HepG2 (cell line): ENCODE measurements at regions not wholly inside any gene's neighbourhood (a gene's known extent, or its start where the extent isn't known, plus 50 kb on each side); places are given as distances from the start of the nearest gene placed in this dataset.

Experiments used
- DMTF1 ChIP-seq: sonication (generic); formaldehyde crosslinking; IDR thresholded peaks from 2 replicates; pipeline ENCODE4 v1.4.0; 2020; ENCODE audit warnings: mild to moderate bottlenecking, missing genetic modification reagents
- EEA1 ChIP-seq: sonication (generic); formaldehyde crosslinking; IDR thresholded peaks from 2 replicates; pipeline ENCODE4 v1.5.1; 2020; ENCODE audit warnings: mild to moderate bottlenecking, missing genetic modification reagents, borderline replicate concordance
- HINFP ChIP-seq: sonication (generic); formaldehyde crosslinking; IDR thresholded peaks from 2 replicates; pipeline ENCODE4 v1.4.0; 2020; ENCODE audit warnings: low read depth, mild to moderate bottlenecking, missing genetic modification reagents
- MIXL1 ChIP-seq: IDR thresholded peaks from 2 replicates; pipeline ENCODE4 v1.6.1; 2016
- MXD4 ChIP-seq: IDR thresholded peaks from 2 replicates; pipeline ENCODE4 v1.6.1; 2016; ENCODE audit warnings: mild to moderate bottlenecking, missing biosample characterization, missing genetic modification reagents
- PHF20 ChIP-seq: sonication (generic); formaldehyde crosslinking; IDR thresholded peaks from 2 replicates; pipeline ENCODE4 v1.5.0; 2020; ENCODE audit warnings: mild to moderate bottlenecking, missing genetic modification reagents
- REST ChIP-seq, 2 experiments: IDR thresholded peaks; 2 replicates each; pipeline ENCODE4 v1.6.1; 2011 to 2012; ENCODE audit warnings: low read length in 2 of 2, borderline replicate concordance in 1 of 2, low read depth in 1 of 2, mild to moderate bottlenecking in 1 of 2, moderate library complexity in 1 of 2
- RNF219 ChIP-seq: sonication (generic); formaldehyde crosslinking; IDR thresholded peaks from 2 replicates; pipeline ENCODE4 v1.5.0; 2020; ENCODE audit warnings: mild to moderate bottlenecking, missing genetic modification reagents
- SOX6 ChIP-seq, 2 experiments: fragments of 450-650 bp in 1 of 2; sonication (generic) in 1 of 2; formaldehyde crosslinking in 1 of 2; IDR thresholded peaks; 2 replicates each; pipeline versions ENCODE4 v1.4.0 to v1.6.1; 2017 to 2020; ENCODE audit warnings: antibody characterized with exemption in 1 of 2, mild to moderate bottlenecking in 1 of 2, missing genetic modification reagents in 1 of 2
- ZBTB25 ChIP-seq: IDR thresholded peaks from 2 replicates; pipeline ENCODE4 v1.6.1; 2018; ENCODE audit warnings: missing genetic modification reagents
- ZBTB4 ChIP-seq: sonication (generic); formaldehyde crosslinking; IDR thresholded peaks from 2 replicates; pipeline ENCODE4 v1.4.0; 2020; ENCODE audit warnings: missing genetic modification reagents, mild to moderate bottlenecking, borderline replicate concordance
- ZBTB7B ChIP-seq: sonication (generic); formaldehyde crosslinking; IDR thresholded peaks from 2 replicates; pipeline ENCODE4 v1.4.0; 2020; ENCODE audit warnings: missing genetic modification reagents
- ZNF138 ChIP-seq: sonication (generic); formaldehyde crosslinking; IDR thresholded peaks from 2 replicates; pipeline ENCODE4 v1.5.0; 2020; ENCODE audit warnings: mild to moderate bottlenecking, low read depth, missing genetic modification reagents
- ZNF431 ChIP-seq: sonication (generic); formaldehyde crosslinking; IDR thresholded peaks from 2 replicates; pipeline ENCODE4 v1.9.0; 2022; ENCODE audit warnings: missing genetic modification reagents, low read depth, mild to moderate bottlenecking, borderline replicate concordance
- ZNF720 ChIP-seq: sonication (generic); formaldehyde crosslinking; IDR thresholded peaks from 2 replicates; pipeline ENCODE4 v1.4.0; 2020; ENCODE audit warnings: missing genetic modification reagents

- no peak for TF ChIP-seq ZBTB25 (CRISPR knock-in tag)
- no peak for TF ChIP-seq SOX6 (IDR thresholded peaks at IDR 0.05)
- no peak for TF ChIP-seq SOX6 (CRISPR knock-in tag; IDR thresholded peaks at IDR 0.05)
- no peak for TF ChIP-seq EEA1 (CRISPR knock-in tag)
- no peak for TF ChIP-seq DMTF1 (CRISPR knock-in tag)
- no peak for TF ChIP-seq ZNF431
- TF ChIP-seq ZNF720 (CRISPR knock-in tag) = no peak
- no peak for TF ChIP-seq HINFP
- TF ChIP-seq RNF219 (CRISPR knock-in tag) = no peak
- TF ChIP-seq ZNF138 (CRISPR knock-in tag) = no peak
- TF ChIP-seq REST (IDR thresholded peaks at IDR 0.05; ENCODE audit: borderline replicate concordance in 1 of 2, low read depth in 1 of 2, low read length in 2 of 2) = no peak
- TF ChIP-seq ZBTB4 (CRISPR knock-in tag) = no peak
- no peak for TF ChIP-seq MXD4 (CRISPR knock-in tag)
- TF ChIP-seq PHF20 (CRISPR knock-in tag) = no peak
- TF ChIP-seq ZBTB7B (CRISPR knock-in tag) = no peak
- no peak for TF ChIP-seq MIXL1 (CRISPR knock-in tag)
Measured at GRCh38 chr5:117177302-117177701, 602.7 kb upstream of the SEMA6A start (continued).
